ENCODE measurements at regions not wholly inside any gene's neighbourhood (a gene's known extent, or its start where the extent isn't known, plus 50 kb on each side); places are given as distances from the start of the nearest gene placed in this dataset.
"Not testable (repeated sequence)": the region's sequence is repeated elsewhere in the genome, so short reads cannot be mapped to it uniquely, and the experiment has no call there.

GRCh38 chr5:44756097-44756496 lies 52.6 kb upstream of the MRPS30 start:
- H2AFZ ChIP-seq (replicated peaks; ENCODE audit: low read length, poor library complexity); BruUV-seq (replicated peaks); H3K56ac ChIP-seq (ENCODE audit: extremely low read depth, insufficient read depth, low read length); H3K27ac ChIP-seq (ENCODE audit: insufficient read depth, low read length); H2BK20ac ChIP-seq (ENCODE audit: low read depth, low read length); H3K4me1 ChIP-seq (ENCODE audit: control insufficient read depth, insufficient read depth, low read length); H2BK120ac ChIP-seq (ENCODE audit: low read depth, low read length); DNase-seq; H3K9me3 ChIP-seq (ENCODE audit: control insufficient read depth, insufficient read depth, low read length); H3K4me2 ChIP-seq (ENCODE audit: low read depth, low read length); H3K79me1 ChIP-seq (ENCODE audit: low read depth in 1 of 2, low read length in 2 of 2); POLR2A ChIA-PET (ENCODE audit: unreplicated experiment); H3K27me3 ChIP-seq (ENCODE audit: control insufficient read depth, insufficient read depth, low read length); H3K23ac ChIP-seq (ENCODE audit: low read depth, low read length); H2BK5ac ChIP-seq (ENCODE audit: low read depth, low read length, poor library complexity, severe bottlenecking); H3K14ac ChIP-seq (replicated peaks; ENCODE audit: low read depth, low read length); CTCF ChIA-PET; dilution Hi-C loops (cut with HindIII; ENCODE audit: low sequenced_read_pairs, unreplicated experiment); H2AK5ac ChIP-seq (ENCODE audit: low read depth, low read length); H2BK15ac ChIP-seq (ENCODE audit: low read depth, low read length); H4K8ac ChIP-seq (ENCODE audit: low read depth in 2 of 2, low read length in 2 of 2); H3K18ac ChIP-seq (ENCODE audit: low read depth, low read length); in situ Hi-C loops (cut with MboI; ENCODE audit: low sequenced_read_pairs); H4K5ac ChIP-seq (ENCODE audit: low read depth, low read length); H2AK9ac ChIP-seq (replicated peaks; ENCODE audit: low read depth, low read length, poor library complexity); intact Hi-C loops (cut with micrococcal nuclease); H4K91ac ChIP-seq (ENCODE audit: insufficient read depth, low read depth, low read length); H3K36me3 ChIP-seq (ENCODE audit: control insufficient read depth, insufficient read depth, low read length); H3K9me1 ChIP-seq (ENCODE audit: insufficient read depth, low read length); ATAC-seq (ENCODE audit: low read depth); H3K4ac ChIP-seq (ENCODE audit: low read depth, low read length); H4K20me1 ChIP-seq (ENCODE audit: insufficient read depth, low read length); H3K9ac ChIP-seq (ENCODE audit: low read depth, low read length); H3K4me3 ChIP-seq (ENCODE audit: insufficient read depth, low read depth, low read length): not testable (repeated sequence)
- 79% methylated on average over 5 of the region's 11 CpGs; no CpG with 5 or more reads in 1 of the 2 experiments for WGBS, 2 experiments (ENCODE audit: extremely low coverage in 2 of 2, insufficient read length in 1 of 2)

Measured in IMR-90 (cell line).